Right lobe of liver (tissue), 4 donors: ENCODE measurements at regions not wholly inside any gene's neighbourhood (a gene's known extent, or its start where the extent isn't known, plus 50 kb on each side); places are given as distances from the start of the nearest gene placed in this dataset.

Source experiments
- CTCF ChIP-seq, 4 donors: fragments of 200-600 bp in 3 of 4; fragments of 450-650 bp in 1 of 4; IDR thresholded peaks; one replicate each; pipeline versions ENCODE4 v1.5.1 to v1.8.0; 2016 to 2022; ENCODE audit warnings: antibody characterized with exemption in 4 of 4, mild to moderate bottlenecking in 2 of 4
- POLR2A ChIP-seq: fragments of 450-650 bp; IDR thresholded peaks from one replicate; pipeline ENCODE4 v1.6.1; 2017; ENCODE audit warnings: antibody characterized with exemption, mild to moderate bottlenecking
- donor health status: DM: no; HTN: no; CAD: no.
- donor health status: DM: no; HTN: no; CAD: no.
- donor health status: DM: no; HTN: yes; CAD: no.

GRCh38 chr4:137950286-137950685 is 291.9 kb downstream of the SLC7A11 start:
- TF ChIP-seq CTCF (IDR thresholded peaks at IDR 0.05) = no peak
- no peak for TF ChIP-seq POLR2A
